RKO (cell line): ENCODE measurements at regions not wholly inside any gene's neighbourhood (a gene's known extent, or its start where the extent isn't known, plus 50 kb on each side); places are given as distances from the start of the nearest gene placed in this dataset.
A peak's percentile ranks its signal among the peaks of the same experiment; 100 is the strongest.

Experiments used
- DNase-seq: peaks from one replicate; pipeline ENCODE4 v3.0.0-alpha.2; 2016; ENCODE audit warnings: low spot score

GRCh38 chr6:44012078-44012493, 115.2 kb downstream of the MRPL14 start:
- no peak for DNase-seq

GRCh38 chr6:44011350-44011920, 115.8 kb downstream of the MRPL14 start:
- no peak for DNase-seq

GRCh38 chr6:44010411-44011349, 116.6 kb downstream of the MRPL14 start:
- peak; percentile 62 for DNase-seq

GRCh38 chr6:44009425-44010321, 117.6 kb downstream of the MRPL14 start:
- DNase-seq: no peak

GRCh38 chr6:44008821-44009370, 118.4 kb downstream of the MRPL14 start:
- DNase-seq: no peak

GRCh38 chr6:44007818-44008621, 119.2 kb downstream of the MRPL14 start:
- DNase-seq: no peak

- no peak for DNase-seq
These were observed 120.4 kb downstream of the MRPL14 start for GRCh38 chr6:44006872-44007303.

GRCh38 chr6:44006123-44006871, 121.0 kb downstream of the MRPL14 start:
- DNase-seq: no peak

GRCh38 chr6:44005507-44005903, 121.7 kb downstream of the MRPL14 start:
- DNase-seq: no peak

GRCh38 chr6:44004625-44005506, 122.4 kb downstream of the MRPL14 start:
- no peak for DNase-seq

GRCh38 chr6:44004136-44004535, 123.1 kb downstream of the MRPL14 start:
- no peak for DNase-seq

GRCh38 chr6:44003345-44004061, 123.7 kb downstream of the MRPL14 start:
- no peak for DNase-seq

GRCh38 chr6:44002593-44003344, 124.5 kb downstream of the MRPL14 start:
- no peak for DNase-seq

GRCh38 chr6:44002067-44002592, 125.1 kb downstream of the MRPL14 start:
- no peak for DNase-seq

GRCh38 chr6:44001318-44002066, 125.8 kb downstream of the MRPL14 start:
- no peak for DNase-seq

GRCh38 chr6:44000164-44000842, 126.9 kb downstream of the MRPL14 start:
- DNase-seq: no peak
